ENCODE measurements at regions not wholly inside any gene's neighbourhood (a gene's known extent, or its start where the extent isn't known, plus 50 kb on each side); places are given as distances from the start of the nearest gene placed in this dataset.
"Not testable (repeated sequence)": the region's sequence is repeated elsewhere in the genome, so short reads cannot be mapped to it uniquely, and the experiment has no call there.

- DNase-seq (ENCODE audit: low read depth in 2 of 2, low spot score in 1 of 2): no peak
These were observed 387.6 kb downstream of the LTN1 start for GRCh38 chr21:28604946-28605537.

GRCh38 chr21:28602546-28602945 lies 390.1 kb downstream of the LTN1 start:
- DNase-seq (ENCODE audit: low read depth in 2 of 2, low spot score in 1 of 2): no peak

- no peak for DNase-seq (ENCODE audit: low read depth in 2 of 2, low spot score in 1 of 2)
These were observed 394.5 kb downstream of the LTN1 start for GRCh38 chr21:28598214-28598613.

- no peak for DNase-seq (ENCODE audit: low read depth in 2 of 2, low spot score in 1 of 2)
These were observed 400.3 kb downstream of the LTN1 start for GRCh38 chr21:28592205-28592865.

GRCh38 chr21:28590676-28591075 lies 402.0 kb downstream of the LTN1 start:
- no peak for DNase-seq (ENCODE audit: low read depth in 2 of 2, low spot score in 1 of 2)

GRCh38 chr21:28590026-28590425 lies 402.7 kb downstream of the LTN1 start:
- DNase-seq (ENCODE audit: low read depth in 2 of 2, low spot score in 1 of 2): no peak

GRCh38 chr21:28588997-28589396 lies 403.7 kb downstream of the LTN1 start:
- no peak for DNase-seq (ENCODE audit: low read depth in 2 of 2, low spot score in 1 of 2)

GRCh38 chr21:28587748-28588147 lies 404.9 kb downstream of the LTN1 start:
- no peak for DNase-seq (ENCODE audit: low read depth in 2 of 2, low spot score in 1 of 2)

- no peak for DNase-seq (ENCODE audit: low read depth in 2 of 2, low spot score in 1 of 2)
These were observed 410.7 kb downstream of the LTN1 start for GRCh38 chr21:28581976-28582375.

- DNase-seq (ENCODE audit: low read depth in 2 of 2, low spot score in 1 of 2): not testable (repeated sequence)
These were observed 411.4 kb downstream of the LTN1 start for GRCh38 chr21:28581311-28581731.

GRCh38 chr21:28580585-28580984 lies 412.1 kb downstream of the LTN1 start:
- no peak for DNase-seq (ENCODE audit: low read depth in 2 of 2, low spot score in 1 of 2)

- DNase-seq (ENCODE audit: low read depth in 2 of 2, low spot score in 1 of 2): no peak
These were observed 412.6 kb downstream of the LTN1 start for GRCh38 chr21:28579986-28580550.

GRCh38 chr21:28568692-28569091 lies 424.0 kb downstream of the LTN1 start:
- DNase-seq (ENCODE audit: low read depth in 2 of 2, low spot score in 1 of 2): no peak

GRCh38 chr21:28563933-28564332 lies 428.7 kb downstream of the LTN1 start:
- not testable (repeated sequence) for DNase-seq (ENCODE audit: low read depth in 2 of 2, low spot score in 1 of 2)

- no peak for DNase-seq (ENCODE audit: low read depth in 2 of 2, low spot score in 1 of 2)
These were observed 430.9 kb downstream of the LTN1 start for GRCh38 chr21:28561772-28562171.

- no peak for DNase-seq (ENCODE audit: low read depth in 2 of 2, low spot score in 1 of 2)
These were observed 437.8 kb downstream of the LTN1 start for GRCh38 chr21:28554660-28555475.

GRCh38 chr21:28550057-28550825 lies 442.4 kb downstream of the LTN1 start:
- no peak for DNase-seq (ENCODE audit: low read depth in 2 of 2, low spot score in 1 of 2)

GRCh38 chr21:28548291-28548690 lies 444.4 kb downstream of the LTN1 start:
- DNase-seq (ENCODE audit: low read depth in 2 of 2, low spot score in 1 of 2): no peak

GRCh38 chr21:28547766-28548165 lies 444.9 kb downstream of the LTN1 start:
- DNase-seq (ENCODE audit: low read depth in 2 of 2, low spot score in 1 of 2): no peak

- no peak for DNase-seq (ENCODE audit: low read depth in 2 of 2, low spot score in 1 of 2)
These were observed 448.7 kb downstream of the LTN1 start for GRCh38 chr21:28543975-28544374.
